GM10266 (cell line): ENCODE measurements at regions not wholly inside any gene's neighbourhood (a gene's known extent, or its start where the extent isn't known, plus 50 kb on each side); places are given as distances from the start of the nearest gene placed in this dataset.

Experiments
- DNase-seq: peaks from one replicate; pipeline ENCODE4 v3.0.0; 2012; ENCODE audit errors: extremely low spot score
- TF ChIP-seq, protein P1 (sequence below): IDR thresholded peaks from 2 replicates; pipeline ENCODE4 v1.5.1; 2012; ENCODE audit warnings: mild to moderate bottlenecking, low read depth; ENCODE audit not compliant: control insufficient read depth, insufficient read depth; ENCODE audit errors: missing control alignments

DNA sequence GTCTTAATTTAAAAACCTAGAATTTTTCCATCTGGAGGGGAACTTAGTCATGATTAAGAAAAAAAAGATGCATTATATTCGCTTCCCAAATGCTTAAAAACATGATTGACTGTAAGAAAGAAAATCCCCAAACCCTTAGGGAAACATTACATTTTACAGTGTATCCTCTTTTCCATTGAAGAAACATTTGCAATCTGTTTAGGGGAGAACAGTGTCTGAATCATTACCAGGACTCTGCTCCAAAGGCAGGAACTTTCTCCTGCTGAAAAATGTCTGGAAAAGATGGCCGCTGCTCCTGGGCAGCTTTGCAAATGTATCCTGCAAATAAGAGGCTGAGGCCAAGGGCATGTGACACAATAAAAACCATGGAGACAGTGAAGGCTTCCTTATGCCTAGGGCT, 173.7 kb downstream of the BUB3 start:
- TF ChIP-seq, protein P1, sequence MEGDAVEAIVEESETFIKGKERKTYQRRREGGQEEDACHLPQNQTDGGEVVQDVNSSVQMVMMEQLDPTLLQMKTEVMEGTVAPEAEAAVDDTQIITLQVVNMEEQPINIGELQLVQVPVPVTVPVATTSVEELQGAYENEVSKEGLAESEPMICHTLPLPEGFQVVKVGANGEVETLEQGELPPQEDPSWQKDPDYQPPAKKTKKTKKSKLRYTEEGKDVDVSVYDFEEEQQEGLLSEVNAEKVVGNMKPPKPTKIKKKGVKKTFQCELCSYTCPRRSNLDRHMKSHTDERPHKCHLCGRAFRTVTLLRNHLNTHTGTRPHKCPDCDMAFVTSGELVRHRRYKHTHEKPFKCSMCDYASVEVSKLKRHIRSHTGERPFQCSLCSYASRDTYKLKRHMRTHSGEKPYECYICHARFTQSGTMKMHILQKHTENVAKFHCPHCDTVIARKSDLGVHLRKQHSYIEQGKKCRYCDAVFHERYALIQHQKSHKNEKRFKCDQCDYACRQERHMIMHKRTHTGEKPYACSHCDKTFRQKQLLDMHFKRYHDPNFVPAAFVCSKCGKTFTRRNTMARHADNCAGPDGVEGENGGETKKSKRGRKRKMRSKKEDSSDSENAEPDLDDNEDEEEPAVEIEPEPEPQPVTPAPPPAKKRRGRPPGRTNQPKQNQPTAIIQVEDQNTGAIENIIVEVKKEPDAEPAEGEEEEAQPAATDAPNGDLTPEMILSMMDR = no peak
- no peak for DNase-seq

DNA sequence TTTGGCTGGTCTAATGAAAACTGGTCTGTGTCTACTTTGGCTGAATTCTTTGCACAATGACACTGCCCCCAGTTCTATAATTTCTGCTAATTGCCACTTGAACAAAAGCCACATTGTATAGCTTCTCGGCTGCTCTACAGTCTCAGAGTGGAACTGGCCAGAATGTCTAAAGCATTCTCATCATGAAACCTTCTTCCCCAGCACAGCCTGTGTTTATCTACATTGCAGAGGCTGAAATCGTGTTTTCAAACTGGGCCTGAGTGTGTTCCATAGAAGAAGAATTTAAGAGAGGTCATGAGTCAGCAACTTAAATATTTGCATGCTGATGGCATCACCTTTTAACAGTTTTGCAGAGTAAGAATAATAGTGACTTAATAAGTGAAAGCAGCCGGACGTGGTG, 177.2 kb downstream of the BUB3 start:
- TF ChIP-seq, protein P1 = no peak
- no peak for DNase-seq

DNA sequence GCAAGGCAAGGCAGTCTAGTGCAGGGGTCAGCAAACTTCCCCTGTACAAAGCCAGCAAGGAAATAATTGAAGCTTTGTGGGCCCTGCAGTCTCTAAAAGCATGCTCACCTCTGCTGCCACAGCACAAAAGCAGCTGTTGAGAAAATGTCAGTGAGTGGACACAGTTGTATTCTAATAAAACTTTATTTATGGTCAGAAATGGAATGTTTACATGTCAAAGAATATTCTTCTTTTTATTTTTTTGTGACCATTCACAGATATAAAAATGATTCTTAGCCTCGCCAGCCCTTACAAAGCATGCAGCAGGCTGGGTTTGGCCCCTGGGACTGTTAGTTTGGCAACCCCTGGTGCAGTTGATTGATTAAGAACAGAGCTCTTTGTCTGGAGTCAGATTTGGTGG, 192.4 kb downstream of the BUB3 start:
- TF ChIP-seq, protein P1 = no peak
- DNase-seq = no peak

DNA sequence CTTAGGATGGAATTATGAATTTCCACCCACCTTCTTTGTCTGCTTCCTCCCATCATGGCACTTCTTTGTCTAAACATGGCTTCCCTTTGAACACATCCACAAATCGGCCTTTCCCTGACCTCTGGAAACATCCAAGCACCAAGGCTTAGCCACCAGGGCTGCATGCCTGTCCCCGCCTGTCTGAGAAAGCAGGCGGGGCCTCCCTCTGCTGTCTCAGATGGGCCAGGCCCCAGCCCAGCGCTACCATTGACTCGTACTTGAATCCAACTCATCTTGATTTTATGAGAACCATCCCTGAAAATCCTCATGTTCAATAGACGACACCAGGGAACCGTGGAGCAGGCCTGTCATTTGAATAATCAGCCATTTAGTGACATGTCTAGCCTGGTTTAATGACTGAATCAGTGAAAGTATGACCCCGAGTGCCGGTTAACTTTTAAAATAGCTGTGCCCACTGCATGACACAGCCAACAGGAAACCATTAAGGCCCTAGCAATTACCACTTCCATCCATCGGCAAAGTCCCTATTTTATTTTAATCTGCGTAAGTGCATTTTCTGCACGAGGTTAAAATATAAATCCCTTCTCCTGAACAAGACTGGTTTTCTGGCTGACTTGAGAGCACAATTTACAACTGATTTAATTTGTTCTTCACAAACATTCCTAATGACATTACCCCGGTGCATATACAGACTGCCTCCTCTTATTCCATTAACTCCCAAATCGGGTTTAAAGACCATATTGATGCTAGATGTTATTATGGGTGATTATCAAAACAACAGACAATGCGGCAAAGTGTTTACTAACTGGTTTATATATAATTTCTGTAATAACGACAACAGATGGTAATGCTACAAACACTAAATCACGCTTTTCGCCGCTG, 194.7 kb downstream of the BUB3 start:
- TF ChIP-seq, protein P1 = no peak
- no peak for DNase-seq

DNA sequence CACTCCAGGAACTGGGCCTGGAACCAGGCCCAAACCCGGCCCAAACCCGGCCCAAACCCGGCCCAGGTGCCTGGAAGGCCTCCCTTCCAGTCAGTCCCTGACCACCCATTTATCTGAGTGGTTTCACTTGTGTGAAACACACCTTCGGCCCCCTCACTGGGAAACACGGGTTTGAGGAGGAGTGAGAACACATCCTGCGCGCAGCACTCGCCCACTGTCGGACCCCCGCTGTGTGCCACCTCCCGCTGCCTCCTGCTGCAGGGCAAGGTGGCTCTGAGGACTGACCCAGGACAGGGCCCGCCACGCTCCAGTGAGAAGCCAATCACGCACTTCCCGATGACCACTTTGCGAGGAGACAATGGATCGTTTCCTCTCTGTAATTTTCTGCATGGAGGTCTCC, 197.5 kb downstream of the BUB3 start:
- TF ChIP-seq, protein P1 = no peak
- no peak for DNase-seq

DNA sequence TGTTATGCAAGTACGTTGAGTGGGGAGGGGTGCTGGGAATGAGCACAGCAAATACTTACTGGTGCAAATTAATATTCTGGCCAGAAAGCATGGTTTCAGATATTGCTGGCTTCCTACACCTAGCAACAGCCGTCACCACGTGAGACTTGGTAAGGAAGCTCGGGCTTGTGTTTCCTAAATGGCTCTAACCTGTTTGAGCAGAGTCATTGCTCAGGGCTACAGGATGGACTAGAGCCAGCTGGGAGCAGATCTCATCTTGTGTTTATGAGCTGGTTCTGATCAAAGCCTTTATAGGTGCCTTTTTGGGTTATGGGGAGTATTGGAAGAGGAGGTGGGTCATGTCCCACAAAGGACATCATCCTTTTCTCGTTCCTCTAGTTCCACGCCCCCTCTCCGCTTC, 200.3 kb downstream of the BUB3 start:
- no peak for DNase-seq
- TF ChIP-seq, protein P1 = no peak

DNA sequence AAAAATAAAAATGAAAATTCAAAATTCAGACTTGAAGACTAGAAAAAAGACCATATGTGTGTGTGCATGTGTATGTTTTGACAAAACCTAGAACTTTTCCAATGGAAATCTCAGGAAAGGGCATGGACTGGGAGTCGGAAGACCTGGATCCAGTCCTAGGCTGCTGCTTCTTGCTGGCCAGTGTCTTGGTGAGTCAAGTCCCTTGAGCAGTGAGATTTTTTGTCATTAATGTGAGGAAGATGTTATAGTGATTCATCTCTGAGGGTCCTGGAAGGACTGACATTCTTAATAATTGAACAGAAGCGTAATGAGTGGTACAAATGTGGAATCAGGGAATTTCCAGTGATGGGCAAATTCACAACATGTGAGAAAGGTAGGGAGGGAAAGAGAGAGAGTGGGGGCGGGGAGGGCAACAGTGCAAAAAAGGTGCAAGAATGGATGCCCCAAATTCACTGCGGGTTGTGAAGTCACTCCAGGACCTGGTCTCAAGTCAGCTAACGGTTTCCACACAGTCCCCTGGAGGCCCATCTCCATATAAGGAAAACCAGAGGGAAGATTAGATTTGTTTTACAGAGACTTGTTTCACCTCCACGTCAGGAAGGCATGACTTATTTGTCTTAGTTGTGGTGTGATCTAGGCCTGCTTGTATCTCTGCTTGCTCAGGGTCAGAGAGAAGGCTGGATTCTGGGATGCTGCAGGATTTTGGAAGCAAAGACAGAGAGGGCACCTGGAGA, 201.7 kb downstream of the BUB3 start:
- TF ChIP-seq, protein P1 = no peak
- no peak for DNase-seq
